Dermis blood vessel endothelial cell (primary cell): ENCODE measurements at regions not wholly inside any gene's neighbourhood (a gene's known extent, or its start where the extent isn't known, plus 50 kb on each side); places are given as distances from the start of the nearest gene placed in this dataset.

Source experiments
- DNase-seq: peaks from one replicate; pipeline ENCODE4 v3.0.0; 2010

DNA sequence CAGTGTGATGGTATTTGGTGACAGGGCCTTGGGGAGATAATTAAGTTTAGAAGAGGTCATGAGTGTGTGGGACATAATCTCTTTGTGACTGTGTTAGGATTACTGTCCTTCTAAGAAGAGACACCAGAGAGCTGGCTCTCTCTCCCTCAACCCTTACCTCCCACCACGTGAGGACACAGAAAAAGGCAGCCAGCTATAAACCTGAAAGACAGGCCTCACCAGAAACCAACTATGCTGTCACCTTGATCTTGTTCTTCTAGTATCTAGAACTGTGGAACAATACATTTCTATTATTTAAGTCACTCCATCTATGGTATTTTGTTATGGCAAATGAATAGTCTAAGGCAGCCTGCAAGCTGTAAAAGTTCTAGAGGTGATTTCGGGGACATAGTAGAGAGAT, 203.7 kb downstream of the OTOR start:
- no peak for DNase-seq

DNA sequence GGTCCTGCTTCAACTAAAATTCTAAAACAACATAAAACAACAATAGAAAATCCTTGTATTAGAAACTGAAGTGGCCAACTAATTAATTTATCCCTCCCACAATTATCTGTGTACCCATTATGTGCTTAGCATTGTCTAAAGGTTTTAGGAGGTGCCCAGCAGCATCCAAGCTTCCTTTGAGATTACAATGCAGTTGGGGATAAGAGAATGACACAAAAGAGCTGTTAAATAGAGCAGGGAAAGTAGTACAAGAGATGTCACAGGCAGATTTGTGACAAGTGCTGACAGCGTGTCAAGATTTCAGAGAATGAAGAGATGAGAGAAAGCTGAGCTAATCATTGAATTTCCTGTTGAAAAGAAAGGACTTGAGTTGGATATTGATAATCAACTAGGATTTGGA, 204.8 kb downstream of the OTOR start:
- no peak for DNase-seq

DNA sequence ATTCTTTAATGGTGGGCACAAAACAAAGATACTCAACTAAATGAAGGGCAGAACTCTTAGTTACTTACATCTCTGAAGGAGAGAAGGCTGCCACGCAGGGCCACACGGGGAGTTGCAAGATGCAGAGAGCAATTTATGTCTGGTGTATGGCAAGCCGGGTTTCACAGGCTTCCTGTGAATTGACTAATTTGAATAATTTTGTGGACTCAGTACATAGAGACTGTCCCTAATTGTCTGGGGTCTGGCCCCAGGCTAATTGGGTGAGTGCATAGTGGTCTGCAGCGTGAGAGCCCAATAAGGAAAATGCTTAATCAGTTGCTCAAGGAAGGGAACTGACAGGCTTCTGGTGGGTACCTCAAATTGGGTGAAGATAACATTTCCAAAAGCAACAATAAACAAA, 205.7 kb downstream of the OTOR start:
- no peak for DNase-seq

DNA sequence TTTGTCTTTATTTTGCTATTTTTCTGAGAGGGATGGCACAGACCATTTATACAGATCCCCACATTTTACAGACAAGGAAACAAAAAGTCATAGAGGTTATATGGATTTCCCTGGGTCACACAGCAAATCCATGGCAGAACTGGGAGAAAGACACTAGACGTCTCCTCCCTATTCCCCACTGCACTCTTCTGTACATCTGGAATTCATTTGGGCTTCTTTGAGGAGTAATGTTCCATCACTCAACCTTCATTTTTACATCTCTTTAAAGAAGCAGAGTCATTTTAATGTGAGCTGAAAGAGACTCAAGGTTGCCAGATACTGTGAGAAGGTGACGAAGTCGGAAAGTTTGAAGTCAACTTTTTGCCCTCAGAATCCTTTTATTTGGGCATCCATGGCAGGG, 207.3 kb downstream of the OTOR start:
- no peak for DNase-seq

DNA sequence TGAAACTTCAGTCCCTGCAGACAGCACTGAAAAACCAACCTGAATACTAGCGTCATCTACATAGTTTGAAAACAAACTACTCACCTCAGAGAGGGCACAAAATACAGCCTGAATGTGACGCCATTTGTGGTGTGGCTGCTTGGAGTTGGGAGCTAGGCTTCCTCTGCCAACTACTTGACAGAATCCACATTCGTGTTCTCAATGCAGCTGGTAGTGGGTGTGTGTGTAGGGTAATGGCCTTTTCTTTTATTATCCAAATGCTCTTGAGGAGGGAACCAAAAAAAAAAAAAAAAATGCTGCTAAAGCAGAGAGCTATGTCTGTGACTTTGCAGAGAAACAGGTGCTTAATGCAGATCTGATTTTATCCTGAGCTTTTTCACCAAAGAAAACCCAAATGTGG, 207.8 kb downstream of the OTOR start:
- DNase-seq, result no peak

DNA sequence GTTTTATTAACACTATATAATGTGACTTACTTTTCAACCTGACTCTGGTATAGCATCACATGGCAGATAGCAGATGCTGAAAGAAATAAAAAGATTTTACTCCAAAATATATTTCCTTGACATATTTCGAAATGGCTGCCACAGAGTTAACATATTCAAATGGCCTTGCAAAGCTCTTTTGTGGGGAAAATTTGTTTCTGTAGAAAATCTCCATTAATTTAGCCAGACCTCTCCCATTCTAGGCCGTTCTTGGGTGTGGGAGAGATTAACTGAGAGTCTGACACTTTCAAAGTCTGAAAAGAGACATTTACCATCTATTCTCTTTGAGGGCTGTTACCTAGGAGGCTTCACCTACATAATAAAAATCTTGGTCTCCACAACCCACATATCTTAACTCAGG, 217.2 kb downstream of the OTOR start:
- no peak for DNase-seq

DNA sequence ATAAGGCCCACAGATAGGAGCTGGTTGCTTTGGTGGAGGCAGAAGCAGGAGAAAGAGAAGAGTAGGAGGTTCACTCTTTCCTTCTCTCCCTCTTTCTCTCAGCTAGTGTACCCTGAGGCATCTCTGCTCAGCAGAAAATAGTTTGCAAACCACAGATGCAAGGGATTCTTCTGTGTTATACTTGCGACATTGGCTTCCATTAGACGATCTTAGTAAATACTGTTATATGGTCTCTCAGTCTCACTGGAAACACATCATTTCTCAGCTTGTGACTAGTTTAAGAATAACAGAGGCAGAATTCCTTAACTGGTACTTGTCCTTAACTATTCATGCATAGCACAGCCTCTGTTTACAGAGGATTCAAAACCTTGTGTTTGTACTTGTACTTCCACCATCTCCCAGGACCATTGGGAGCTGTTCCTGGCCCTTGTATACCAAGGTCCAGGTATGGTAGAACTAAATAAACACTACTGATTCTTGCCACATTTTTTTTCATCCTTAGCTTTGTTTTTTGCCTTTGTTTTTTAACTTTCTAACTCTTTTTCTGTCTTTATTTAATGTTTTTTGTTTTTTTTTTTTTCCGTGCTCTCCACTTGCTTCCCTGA, 218.2 kb downstream of the OTOR start:
- no peak for DNase-seq

DNA sequence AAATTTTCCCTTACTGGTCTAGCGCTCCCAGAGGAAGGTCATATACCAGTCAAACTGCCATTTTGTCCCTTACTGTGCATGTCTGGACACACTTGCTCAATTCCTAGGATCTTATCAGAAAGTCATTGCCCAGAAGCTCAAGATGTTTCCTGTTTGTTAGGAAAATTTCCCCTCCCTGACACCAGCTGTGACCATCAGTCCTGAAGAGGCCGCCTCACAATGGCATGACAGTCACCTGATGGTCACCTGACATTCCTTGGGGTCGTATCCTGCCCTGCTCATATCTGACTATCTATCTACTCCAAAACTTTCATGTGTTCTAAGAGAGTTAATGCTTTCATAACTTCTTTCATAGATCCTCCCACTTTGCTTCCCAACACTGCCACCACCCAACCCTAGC, 219.9 kb downstream of the OTOR start:
- no peak for DNase-seq

DNA sequence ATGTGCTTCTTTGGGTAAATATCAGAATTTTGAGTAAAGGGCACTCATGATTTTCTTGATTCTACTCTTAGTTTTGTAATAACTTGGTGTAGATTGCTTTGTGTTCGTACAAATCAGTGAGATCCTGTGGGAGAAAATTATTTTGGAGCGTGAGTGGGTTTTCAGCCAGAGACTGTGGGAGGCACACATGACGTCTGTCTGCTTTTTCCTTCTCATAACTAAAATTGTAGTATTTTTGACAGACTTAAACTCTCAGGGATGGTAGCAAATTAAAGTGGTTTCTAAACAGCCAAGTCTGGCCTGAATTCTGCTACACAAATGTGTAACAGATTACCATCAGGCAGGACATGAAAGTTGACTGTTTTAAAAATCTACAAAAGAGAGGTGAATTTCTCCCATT, 222.6 kb downstream of the OTOR start:
- no peak for DNase-seq

DNA sequence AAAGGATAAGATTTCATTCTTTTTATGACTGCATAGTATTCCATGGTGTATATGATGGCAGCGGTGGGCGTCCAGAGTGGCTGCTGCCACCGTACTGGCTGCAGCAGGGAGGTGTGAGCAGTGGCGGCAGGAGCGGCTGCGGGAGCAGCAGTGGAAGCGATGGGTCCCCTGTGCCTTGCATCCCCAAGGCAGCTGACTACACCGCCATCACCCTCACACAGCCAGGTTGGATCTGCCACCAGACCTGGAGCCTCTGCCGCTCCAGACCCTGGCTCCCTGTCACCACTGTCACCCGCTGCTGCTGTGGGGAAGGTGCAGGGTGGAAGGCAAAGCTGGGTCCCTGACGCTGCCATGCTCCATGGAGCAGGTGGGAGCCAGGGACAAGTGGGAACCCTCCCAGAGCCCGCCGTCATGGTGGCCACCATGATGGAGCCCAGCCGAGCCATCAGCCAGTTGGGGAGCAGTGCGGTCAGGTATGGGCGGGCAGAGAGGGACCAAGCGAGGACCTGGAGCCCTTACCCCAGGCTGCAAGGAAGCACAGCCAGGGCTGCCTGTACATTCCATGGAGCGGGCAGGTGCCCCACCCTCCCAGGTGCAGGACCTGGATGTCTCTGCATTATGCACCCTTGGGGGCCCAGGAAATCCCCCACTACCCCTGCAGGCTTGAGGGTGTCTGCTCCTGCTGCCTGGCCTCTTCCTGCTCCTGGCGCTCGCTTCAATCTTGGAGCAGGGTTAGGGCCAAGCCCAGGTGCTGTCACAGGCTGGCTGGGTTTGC, 226.1 kb downstream of the OTOR start:
- DNase-seq, result no peak

DNA sequence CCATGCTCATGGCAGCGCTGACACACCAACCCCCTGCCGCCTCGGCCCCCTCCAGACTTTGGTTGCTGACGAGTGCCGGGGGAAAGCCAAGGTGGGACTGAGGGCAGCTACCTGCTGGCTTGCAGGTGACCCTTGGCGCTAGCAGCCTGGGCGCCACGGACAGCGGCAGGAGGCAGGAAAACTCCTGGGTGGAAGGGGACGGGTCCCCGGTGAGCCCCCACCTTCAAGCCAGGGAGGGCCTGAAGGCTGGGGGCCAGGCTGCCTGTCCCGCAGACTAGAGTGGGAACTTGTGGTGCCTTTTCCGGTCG, 226.7 kb downstream of the OTOR start:
- no peak for DNase-seq

DNA sequence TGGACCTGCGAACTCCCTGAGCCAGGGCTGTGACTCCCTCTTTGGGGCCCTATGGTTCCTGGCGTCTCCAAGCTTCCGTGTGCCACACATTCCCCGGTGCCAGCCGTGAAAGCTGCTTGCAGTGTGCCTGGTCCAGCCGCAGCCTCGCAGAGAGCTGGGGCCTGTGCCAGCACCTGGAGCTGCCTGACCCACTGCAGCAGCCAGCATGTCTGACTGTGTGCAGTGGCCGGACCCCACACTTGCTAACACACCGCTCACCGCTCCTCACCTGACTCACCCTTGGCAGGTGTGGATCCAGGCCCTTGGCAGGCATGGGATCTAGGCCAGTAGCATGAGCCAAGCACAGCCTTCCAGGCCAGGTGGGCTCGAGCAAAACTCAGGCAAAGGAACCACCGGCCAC, 227.5 kb downstream of the OTOR start:
- no peak for DNase-seq

DNA sequence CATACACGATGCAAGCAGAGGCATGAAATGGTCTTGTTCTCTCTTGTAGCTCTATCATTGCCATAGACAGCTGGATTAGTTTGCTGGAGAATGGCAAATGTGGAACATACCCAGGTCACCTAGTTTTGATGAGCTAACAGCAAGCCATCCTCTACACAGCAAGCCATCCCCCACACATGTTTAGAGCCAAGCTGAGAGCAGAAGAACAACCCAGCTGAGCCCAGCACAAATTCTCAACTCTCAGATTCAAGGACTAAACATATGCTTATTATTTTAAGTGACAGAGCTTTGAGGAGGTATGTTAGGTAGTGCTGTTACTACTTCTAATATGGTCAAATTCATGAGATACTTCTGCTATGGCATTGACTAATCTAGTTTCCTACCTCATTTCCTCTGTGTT, 230.3 kb downstream of the OTOR start:
- no peak for DNase-seq

DNA sequence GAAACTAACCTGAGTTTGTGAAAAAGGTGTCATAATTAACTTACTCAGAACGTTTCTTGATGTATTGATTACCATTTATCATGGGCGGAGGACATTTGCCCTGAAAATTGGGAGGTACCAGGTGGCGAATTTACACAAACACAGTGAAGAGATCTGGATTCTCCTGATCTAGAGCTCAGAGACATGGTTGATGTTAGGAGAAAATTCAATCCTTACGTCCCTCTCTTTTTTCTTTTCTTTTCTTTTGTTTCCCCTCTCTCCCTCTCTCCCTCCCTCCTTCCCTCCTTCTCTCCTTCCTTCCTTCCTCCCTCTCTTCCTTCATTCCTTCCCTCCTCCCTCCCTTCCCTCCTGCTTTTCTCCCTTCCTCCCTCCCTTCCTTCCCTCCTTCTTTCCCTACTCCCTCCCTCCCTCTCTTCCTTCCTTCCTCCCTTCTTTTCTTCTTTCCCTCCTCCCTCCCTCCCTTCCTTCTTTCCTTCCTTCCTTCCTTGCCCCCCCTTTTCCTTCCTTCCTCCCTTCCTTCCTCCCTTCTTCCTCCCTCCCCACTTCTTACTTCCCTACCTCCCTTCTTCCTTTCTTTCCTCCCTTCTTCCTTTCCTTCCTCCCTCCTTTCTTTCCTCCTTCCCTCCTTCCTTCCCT, 234.1 kb downstream of the OTOR start:
- no peak for DNase-seq

DNA sequence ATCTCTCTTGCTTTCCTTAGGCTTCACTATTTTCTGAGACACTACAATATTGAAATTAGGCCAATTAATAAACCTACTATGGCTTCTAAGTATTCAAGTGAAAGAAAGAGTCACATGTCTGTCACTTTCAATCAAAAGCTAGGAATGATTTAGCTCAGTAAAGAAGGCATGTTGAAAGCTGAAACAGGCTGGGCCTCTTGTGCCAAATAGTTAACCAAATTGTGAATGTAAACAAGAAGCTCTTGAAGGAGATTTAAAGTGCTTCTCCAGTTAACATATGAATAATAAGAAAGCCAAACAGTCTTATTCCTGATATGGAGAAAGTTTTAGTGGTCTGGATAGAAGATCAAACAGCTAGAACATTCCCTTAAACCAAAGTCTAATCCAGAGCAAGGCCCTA, 236.3 kb downstream of the OTOR start:
- no peak for DNase-seq

DNA sequence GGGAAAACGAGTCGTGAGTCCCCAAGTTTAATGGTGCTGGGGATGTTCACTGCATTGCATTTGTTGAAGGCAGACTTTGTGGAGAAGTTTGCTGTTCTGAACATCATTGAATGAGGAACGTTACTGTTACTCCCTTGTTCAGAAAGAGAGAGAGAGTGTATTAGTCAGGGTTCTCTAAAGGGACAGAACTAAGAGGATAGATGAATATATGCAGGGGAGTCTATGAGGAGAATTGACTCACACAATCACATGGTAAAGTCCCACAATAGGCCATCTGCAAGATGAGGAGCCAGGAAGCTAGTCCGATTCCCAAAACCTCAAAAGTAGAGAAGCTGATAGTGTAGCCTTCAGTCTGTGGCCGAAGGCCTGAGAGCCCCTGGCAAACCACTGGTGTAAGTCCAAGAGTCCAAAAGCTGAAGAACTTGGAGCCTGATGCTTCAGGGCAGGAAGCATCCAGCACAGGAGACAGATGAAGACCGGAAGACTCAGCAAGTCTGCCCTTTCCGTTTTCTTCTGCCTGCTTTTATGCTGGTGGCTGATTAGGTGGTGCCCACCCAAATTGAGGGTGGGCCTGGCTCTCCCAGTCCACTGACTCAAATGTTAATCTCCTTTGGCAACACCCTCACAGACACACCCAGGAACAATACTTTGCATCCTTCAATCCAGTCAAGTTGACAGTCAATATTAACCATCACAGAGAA, 223.5 kb upstream of the PCSK2 start:
- no peak for DNase-seq

DNA sequence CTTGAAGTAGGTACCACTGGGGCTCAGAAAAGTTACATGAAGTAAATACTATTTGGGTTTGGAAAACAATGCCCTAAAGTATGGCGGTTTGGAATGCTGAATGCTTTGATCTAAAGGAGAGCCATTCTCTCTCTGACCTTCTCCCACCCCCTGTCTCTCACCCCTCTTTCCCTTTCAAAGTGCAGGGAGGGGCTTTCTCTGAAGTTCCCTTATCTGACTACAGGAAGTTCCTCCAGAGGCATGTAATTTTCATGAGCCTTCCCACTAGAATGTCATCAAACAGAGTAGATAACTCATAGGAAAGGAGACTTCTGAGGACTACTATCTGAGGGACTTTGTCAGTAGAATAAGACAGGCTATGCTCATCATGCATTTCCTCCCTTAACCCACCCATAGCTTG, 216.7 kb upstream of the PCSK2 start:
- DNase-seq, result no peak

DNA sequence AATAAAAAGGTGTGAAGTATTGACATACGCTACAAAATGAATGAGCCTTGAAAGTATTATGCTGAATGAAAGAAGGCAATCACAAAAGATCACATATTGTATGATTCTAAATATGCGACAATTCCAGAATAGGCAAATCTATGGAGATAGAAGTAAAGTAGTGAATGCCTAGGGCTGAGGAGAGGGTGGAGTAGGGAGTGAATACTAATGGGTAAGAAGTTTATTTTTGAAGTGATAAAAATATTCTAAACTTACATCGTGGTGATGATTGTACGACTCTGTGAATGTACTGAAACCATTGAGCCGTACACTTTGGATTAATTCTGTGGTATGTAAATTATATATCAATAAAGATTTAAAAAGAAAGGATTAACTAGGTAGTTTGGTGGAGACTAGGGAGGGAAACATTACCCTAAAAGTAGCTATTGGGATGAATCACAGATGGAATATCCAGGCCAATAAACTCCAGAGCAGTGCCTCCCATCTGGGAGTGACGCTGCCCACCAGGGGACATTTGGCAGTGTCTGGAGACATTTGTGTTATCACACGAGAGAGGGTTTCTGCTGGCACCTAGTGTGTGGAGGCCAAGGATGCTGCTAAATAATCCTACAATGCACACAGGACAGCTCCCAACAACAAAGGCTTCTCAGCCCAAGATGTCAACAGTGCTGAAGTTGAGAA, 214.2 kb upstream of the PCSK2 start:
- DNase-seq, result no peak

DNA sequence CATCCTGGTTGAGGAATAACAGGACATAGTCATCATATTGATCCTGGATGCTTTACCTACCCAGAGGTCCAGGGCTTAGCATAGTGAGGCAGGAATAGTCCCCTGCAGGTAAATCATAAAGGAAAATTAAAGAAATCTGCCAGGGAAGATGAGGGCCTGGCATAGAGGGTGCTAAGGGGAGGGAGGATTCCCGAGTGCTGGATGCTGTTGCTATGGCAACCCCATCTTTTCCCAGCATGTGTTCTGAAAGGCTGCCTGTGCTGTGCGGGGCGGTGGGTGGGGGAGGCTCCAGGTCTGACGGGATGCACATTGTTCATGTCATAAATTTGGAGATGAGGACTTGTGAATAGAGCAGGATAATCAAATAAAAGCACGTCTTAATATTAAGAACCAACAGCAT, 212.6 kb upstream of the PCSK2 start:
- DNase-seq, result no peak

DNA sequence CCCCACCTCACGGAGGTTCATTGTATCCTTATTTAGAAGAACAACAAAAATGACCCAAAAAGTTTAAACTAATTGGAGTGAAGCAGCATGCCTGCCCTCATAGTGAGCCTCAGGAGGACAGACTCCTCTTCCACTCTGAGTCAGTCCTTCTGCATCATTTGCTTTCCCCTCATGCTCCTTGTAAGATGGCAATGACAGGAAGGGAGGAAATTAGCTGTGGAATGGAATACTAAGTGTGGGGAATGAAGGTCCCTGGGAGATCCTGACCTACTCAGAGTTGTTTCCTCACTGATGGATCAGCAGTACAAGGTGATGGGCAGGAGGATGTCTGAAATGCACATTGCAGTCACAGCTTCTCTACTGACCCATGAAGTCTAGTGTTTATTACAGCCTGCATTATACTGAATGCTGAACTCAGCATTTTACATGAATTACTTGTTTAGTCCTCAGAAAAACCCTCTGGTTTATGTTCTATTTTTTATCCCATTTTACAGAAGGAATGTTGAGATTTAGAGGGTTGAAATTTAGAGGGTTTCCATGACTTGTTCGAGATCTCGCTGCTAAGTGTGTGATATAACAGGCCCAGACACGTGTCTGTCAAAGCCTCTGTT, 212.0 kb upstream of the PCSK2 start:
- DNase-seq, result no peak

DNA sequence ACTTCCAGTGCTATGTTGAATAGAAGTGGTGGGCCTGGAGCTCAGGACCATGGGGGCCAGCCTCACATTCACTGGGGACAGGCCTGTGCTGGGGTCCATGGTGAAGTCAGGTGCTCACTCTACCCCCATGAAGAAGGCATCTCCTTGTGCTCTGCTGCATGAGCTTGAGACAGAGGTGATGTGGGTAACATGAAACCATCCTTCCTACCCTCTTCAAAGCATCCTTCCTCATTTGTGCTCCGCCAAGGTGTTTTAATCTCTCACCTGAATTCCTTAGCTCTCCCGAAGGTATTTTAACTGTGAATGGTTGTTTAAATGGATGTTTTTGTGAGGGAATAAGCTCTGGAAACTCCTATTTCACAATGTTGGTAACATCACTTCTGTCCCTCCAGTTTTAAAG, 209.6 kb upstream of the PCSK2 start:
- no peak for DNase-seq

DNA sequence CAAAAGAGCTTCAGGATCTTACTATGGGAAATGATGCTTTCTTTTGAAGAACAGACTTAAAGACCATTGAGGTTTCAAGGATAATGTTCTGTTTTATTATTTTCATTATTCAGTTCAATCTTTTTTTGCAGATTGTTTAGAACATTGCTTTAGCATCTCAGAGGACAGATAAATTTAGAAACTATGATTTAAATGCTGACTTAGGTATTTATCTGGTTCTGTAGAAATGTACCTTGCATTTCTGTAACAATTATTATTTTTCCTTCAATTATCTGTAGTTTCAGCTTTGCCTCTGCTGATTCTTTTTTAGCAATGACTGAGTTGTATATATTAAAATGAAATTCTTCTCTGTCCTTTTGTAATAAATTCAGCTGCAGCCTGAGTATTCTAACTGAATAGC, 205.4 kb upstream of the PCSK2 start:
- no peak for DNase-seq

DNA sequence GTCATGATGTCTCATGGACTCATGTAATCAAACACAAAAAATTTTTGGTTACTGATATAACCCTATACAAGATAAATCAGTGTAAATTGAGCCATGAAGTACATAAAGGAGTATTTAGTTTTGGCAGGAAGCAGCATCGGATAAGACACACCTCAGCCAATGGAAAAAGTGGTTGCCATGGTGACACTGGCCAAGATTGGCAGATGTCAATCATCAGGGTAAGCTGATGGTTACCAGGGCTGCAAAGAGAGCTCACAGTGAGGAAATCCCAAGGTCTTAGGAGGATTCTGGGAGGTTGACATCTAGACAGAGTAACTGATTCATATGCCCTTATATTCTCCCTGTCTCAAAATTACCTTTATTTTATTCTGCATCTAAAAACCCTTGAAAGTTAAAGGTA, 203.8 kb upstream of the PCSK2 start:
- DNase-seq, result no peak
